HS-27A (cell line): ENCODE measurements at regions not wholly inside any gene's neighbourhood (a gene's known extent, or its start where the extent isn't known, plus 50 kb on each side); places are given as distances from the start of the nearest gene placed in this dataset.

Experiments
- DNase-seq: peaks from one replicate; pipeline ENCODE4 v3.0.0-alpha.2; 2012; ENCODE audit warnings: low read depth, missing footprints

DNA sequence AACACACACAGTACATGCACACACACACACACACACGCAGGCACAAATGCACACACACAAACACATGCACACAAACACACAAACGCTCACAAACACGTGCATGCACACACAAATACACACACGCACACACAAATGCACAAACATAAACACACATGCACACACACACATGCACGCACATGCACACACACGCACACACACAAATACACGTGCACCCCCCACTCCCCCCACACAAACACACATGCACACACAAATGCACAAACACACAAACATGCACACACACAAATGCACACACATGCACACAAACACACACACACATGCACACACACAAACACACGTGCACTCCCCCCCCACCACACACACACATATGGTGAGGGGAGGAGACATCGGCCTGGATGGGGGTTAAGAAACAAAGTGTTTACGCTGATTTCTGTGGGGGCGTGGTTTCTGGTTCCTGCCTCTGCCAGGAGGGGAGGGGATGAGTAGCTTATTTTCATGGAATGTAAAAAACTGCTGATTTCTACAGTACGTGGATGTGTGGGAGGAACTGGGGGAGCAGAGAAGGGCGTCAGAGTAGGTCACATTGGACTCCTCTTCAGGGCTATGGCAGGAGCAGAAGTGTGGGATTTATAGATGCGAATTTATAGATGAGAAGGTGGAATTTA, 607.2 kb downstream of the QKI start:
- DNase-seq: no peak

DNA sequence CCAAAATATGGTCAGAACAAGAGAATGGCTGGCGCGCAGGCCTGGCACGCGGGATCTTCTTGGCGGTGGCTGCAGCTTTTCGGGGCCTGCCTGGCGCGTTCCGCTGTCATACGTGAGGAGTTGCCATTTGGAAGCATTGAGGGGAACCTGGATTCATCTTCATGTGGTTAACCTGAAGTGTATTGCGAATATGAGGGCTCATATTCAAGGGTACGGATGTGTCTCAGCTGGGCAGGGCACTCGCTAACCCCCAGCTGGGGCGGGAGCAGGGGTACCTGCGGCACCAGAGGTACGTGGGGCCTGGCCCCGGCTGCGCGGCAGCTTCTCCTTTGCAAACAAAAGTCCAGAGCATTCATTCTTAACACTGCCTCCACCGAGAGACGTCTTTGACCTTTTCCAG, 605.6 kb downstream of the QKI start:
- DNase-seq: no peak

DNA sequence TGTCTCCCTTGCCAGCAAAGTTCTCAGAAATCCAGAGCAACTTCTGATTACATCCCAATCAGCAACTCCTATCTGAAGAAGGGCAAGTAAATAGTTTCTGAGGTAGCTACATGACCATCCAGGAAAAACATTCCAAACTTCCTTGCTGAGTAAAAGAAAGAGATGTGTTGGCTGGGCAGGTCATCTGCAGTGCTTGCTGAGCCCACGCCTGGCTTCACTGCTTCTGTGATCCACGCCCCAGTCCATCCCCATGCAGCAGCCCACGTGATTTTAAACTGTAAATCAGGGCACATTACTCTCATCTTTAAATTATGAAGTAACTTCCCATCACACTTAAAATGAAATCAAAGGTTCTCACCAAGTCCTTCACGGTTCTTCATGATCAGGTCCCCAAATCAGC, 603.6 kb downstream of the QKI start:
- no peak for DNase-seq

DNA sequence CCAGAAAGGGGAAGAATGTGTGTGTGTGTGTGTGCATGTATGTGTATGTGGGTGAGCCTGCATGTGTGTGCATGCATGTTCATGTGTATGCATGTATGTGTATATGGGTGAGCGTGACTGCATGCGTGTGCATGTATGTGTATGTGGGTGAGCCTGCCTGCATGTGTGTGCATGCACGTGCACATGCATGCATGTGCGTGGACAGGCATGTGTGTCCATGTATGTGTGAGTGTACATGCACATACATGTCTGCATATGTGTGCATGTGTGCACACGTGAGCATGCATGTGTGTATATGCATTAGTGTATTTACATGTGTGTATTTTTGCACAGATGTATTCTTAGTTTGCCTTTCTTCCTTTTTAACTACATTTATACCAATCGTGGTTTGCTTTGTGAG, 601.5 kb downstream of the QKI start:
- no peak for DNase-seq

DNA sequence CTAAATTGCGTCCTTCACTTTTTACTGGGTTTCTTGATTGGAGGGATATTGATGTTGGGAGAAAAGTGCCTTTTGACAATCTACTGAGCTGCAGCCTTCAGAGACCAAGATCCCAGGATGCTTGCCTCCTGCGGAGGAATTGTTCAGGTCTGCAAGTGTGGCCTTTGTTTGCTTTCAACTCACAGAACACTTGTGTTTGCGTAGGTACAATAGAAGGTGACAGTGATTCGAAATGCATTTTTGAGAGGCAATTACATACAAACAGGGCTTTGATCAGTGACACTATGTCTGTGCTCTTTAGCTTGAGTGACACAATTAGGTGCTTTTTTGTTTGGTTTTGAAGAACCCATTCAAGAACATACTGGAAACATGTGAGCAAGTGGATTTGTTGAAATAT, 600.6 kb downstream of the QKI start:
- no peak for DNase-seq

DNA sequence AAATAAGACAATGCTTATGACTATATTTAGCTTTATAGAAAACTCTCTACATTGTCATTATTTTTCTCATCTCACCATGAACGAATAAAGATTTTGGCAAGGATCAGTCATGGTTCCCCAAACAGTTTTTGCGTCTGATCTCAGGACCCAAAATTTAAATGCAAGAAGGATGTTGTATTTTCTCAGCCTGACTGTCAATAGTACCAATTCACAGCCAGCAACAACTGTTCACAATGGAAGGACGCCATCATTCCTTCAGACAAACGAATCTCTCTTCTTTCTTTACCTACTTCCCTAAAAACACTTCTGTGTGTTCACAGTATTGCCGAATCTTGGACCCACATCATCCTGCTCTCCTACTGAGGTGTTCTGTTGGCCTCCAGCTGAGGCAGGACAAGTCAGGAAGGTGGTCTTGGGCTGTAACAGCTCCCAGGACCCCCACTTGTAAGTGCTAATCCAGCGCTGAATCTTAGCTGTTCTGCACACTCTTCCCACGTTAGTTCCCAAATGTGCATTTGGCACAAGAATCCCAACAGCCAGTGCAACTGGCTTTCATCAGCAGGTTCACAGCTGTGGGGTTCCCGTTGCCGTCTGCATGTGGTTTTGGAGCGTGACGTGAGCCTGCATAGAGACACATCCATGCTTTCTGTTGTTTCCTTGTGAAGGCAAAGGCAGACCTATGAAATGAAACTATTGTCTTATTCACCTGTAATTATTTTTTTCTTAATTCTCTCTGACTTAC, 600.0 kb downstream of the QKI start:
- no peak for DNase-seq

DNA sequence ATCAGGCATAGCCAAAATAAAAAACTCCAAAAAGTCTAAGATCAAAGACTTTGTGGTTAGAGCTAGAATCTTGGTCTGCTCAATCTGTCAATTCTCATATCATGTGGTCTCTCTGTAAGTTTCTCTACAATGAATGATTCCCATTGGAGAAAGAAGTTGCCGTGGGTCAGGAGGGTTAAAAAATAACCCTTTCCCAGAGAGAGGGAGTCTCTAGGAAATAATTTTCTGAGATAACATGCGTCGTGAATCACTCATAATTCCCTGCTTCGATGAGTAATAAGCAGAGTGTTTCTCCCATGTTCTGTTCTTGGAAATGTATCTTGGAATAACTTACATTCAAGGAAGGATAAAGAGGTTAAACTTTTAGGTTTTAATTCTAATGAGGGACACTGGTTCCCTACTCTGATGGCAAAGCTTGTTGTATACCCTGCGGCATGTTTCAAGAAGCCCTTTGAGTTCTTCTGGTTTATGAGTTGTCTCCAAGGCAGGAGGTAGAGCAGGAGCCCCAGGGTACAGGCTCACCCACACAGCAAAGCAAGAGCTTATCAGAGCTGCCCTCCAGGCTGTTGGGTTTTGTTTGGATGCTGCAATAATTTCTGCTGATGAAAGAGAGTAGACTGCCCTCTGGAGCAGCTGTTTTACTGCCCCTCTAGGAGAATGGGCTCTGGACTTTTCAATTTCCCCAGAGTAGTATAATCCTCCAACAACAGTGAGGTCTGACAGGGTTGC, 599.1 kb downstream of the QKI start:
- DNase-seq: no peak

DNA sequence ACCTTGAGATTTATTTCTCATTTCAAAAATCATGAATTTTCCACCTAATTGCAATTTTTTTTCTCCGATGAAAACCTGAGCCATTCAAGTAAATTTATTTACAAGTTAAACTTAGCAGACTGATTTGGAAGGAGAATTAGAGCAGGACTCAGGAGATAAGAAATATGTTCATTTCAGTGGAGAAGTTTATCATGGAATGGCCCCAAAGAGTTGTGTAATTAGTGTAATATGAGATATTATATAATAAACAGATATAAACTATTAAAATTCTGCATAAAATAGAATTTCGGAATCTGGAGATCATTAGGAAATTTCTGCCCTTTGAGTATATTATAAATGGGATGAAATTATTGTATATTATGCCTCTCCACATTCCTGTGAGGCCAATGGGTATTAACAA, 596.8 kb downstream of the QKI start:
- no peak for DNase-seq

DNA sequence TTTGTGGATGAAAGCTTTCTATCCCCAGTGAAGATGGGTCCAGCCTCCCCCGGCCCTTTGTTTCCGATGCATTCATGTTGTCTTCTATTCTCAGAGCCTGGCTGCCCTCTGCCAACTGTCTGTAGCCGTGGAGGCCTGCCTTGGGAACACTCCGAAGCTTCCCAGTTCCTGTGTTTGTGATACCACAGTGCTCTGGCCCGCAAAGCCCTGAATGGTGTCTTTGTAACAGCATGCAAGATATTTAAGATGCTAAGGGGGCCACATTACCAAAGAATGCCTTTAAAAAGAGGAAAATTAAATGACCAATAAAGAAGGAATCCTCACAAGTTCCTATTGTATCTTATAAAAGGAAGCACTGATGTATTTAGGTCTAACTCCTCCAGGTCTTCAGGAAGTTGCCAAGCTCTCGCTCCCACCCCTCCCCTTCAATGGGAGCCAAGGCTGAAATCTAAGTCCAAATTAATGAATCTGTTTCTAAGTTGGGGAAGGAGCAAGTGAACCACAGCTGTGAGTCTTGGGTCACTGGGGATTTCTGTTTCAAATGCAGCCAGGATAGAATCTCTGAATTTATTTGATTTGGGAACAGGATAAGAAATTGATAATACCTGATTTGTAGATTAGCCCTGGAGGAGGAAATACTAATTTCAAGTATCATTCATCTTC, 596.1 kb downstream of the QKI start:
- no peak for DNase-seq

DNA sequence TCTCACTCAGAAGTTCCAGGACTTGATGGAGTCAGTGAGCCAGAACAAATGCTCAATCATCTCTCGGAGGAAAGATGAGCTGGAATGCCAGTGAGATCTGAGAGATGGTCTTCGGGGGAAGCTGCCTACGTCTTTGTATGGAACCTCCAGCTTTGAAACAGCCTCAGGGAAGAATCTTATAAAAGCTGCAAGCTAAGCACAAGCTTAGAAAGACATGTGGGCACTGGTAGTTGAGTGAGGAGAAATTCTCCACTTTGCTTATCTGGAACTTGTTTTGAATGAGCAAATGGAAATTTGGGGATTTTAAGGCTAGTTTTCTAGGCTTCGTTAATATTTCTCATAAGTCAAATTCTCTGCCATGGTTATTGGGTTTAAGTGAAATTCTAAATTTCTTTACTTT, 594.4 kb downstream of the QKI start:
- DNase-seq: no peak

DNA sequence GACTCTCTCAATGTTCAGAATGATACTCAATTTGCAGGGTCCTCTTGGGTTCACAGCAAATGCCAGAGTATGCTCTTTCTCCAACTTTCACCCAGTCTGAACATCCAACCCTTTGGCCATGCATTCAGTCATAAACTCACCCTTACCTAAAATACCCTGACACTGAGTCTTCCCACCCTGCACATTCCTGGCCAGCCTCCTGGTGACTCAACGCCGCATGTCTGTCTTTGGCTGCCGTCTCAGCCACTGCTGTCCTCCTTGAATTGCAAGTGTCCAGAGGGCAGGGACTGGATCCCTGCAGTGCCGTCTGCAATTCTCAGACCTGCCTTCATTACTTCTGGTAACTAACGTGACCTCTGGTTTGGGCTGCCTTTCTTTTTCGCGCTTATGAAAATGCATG, 593.4 kb downstream of the QKI start:
- no peak for DNase-seq

DNA sequence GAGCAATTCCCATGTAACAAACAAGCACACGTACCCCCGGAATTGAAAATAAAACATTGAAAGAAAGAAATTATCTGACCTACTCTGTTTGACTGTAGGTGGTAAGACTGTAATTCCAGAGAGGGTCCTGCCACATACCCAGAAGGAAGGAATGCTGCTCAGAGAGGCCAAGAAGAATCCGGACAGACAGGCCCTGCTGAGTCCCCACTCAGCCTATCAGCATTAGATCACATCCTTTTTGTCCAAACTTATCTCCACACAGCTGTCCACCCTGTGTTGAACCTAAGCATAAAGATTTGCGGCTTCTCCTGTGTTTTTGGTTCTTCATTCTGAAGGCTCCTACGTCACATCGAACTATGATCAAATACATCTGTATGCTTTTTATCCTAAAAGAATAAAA, 591.9 kb downstream of the QKI start:
- DNase-seq: no peak

DNA sequence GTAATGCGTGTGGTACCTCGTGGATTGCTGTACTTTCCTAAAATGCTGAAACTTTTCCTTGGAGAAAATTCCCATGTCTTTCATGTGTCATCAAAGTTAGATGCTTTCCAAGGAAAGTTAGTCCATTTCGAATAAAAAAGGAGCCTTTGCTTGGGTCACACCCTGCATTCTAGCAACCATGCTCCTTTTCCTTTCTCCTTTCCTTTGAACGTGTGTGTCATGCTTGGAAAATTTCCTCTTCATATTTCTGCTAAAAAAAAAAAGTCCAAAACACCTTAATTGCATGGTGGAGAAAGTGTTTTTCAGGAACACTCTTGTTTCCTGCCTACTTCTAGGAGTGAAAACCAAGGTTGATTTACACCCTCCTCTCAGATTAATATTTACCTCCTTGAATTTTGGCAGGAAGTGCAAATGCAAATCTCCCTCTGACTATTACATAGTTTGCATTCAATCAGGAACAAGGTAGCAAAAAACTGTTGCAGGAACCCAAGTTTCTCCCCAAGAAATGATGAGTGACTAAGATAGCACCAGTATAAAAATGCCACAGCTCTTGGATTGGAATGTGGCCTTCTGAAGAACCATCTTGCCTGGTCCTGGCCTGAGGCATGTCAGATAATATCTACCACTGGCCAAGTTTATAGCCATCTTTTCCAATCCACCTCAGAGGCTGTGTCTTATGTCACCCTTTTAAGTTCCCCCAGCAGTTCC, 590.6 kb downstream of the QKI start:
- no peak for DNase-seq

DNA sequence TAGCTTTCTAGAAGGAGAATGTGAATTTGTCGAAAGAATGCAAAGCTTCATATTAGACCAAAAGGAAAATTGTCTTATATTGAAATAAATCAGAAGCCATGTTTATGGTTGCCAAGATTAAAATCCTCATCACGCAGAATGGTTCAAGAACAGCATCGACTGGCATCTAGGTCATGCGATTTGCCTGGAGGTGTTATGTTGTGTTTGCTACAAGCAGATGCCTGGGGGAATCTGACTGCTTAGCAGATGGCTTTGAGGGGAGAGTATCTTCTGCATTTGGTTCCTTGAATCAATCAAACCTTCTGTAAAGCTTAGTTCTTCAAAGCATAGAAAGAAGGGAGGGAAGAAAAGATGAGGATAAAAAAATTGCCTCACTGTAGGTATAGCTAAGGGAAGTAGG, 585.8 kb downstream of the QKI start:
- no peak for DNase-seq

DNA sequence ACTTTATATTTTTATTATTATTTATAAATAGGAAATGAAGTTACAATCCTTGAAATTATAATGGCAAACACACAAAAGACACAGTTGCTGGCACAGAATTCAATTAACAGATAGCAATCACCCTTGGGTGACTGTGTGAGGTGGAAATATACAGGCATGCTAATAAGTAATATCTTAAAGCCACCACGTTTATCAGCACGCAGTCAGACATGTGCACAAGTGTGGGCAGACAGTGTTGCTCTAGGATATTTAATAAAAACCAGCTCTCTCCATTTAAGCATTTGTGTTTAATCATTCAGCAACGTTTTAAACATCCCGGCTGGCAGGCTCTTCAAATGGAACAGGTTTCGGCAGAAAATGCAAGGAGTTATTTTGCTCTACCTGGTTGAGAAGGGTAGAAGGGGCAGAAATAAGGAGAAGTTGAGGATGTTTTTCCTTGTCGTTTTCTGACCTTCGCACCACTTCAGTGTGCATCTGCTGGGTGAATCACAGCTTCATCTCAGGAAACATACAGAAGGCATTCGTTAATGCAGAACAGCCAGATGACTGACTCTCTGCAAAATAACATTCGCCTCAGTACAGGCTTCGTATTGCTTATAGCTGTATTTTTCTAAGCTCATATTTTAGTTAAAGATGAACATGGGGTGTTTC, 585.1 kb downstream of the QKI start:
- no peak for DNase-seq

DNA sequence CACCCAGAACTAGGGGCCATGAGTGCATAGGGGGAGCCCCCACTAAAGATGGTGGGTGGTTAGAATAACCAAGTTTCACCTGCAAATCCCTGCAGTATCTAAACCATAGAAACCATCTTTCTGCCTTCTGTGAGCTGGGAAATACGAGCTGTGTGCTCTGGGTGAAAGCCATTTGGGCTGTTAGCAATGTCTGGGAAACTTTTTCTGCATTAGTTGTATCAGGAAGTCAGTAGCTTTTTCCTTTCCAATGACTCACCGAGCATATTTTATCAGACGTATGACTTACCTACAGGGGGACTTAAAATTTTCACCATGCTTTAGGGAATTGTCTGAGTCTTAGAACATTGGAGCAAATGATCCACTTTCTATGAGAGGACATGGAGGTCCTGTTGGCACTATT, 584.0 kb downstream of the QKI start:
- no peak for DNase-seq

DNA sequence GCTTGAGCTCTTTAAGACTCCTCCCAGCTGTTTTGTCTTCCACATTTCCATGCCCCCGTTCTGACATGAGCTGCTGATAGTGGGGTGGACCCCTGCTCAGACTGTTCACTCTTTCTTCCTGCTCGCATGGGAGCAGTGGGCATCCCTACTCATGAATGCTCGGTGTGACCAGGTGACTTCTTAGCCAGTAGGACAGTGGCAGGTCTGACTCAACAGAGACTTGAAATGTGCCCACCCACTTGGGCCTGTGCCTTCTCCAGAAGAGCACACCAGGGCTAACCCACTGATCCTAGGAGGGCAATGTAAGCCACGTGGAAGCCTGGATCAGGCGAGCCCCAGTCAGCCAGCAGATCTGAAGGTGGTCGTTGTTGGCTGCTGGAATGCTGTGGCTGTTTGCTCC, 582.0 kb downstream of the QKI start:
- no peak for DNase-seq

DNA sequence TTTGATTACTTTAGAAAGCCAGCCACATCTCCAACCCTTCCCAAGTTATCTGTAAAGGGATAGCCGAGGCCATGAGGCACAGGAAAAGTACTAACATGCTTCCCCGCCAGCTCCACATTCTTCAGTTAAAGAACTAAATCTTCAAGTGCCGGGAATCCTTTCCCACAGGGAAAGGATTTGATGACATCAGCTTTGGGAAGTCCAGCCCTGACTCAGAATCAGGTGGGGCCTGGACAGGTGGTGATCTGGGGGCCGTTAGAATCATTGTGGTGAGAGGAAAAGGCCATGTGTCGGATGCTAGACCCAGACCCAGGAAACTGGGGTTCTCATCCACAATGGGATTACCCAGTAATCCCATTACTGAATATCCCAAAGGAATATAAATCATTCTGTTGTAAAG, 580.0 kb downstream of the QKI start:
- DNase-seq: no peak

DNA sequence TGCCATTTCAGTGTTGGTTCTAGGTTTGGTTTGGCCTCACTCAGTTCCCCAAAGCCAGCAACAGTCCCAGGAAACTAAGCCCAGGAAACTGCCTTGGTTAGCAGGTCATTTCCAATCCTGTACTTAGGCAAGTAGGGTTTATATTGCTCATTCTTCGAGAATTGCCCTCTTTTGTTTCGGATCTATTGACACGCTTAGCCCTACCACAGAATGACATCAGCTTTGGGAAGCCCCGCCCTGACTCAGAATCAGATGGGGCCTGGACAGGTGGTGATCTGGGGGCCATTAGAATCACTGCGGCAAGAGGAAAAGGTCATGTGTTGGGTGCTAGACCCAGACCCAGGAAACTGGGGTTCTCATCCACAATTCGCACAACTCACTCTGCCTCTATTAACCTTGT, 578.2 kb downstream of the QKI start:
- no peak for DNase-seq

DNA sequence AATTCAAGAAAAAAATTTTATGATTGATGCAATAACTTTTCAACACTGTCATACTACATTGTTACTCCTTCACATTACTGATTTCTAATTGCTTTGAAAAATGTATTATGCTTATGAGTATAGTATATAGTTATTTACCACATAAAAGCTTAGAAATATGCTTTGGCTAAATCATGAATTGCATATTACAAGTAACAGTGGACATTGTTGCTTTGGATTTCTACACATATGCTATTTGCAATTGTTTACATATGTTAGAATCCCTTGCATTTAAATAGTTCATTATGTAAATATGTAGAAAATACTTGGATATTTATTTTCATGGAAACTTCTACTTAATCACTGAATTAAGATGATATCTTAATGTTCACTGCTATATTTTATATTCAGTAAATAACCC, 577.5 kb downstream of the QKI start:
- DNase-seq: no peak

DNA sequence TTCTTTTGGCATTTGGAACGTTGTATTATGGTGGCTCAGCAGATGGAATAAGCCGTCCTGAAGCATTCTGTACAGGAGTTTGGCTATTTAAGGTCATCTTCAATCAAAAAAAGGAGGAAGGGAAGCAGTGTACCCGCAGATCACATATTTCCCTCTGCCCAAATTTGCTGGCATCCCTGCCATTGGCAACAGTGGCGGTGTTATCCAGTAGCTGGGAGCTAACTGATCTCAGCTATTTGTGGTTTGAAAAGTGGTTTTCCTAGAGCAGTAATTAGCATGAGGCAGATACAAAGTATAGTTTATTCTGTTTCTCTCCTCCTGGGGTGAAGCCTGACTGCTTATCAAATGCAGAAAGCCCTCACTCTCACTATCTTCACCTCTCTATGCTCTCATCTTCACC, 576.8 kb downstream of the QKI start:
- no peak for DNase-seq

DNA sequence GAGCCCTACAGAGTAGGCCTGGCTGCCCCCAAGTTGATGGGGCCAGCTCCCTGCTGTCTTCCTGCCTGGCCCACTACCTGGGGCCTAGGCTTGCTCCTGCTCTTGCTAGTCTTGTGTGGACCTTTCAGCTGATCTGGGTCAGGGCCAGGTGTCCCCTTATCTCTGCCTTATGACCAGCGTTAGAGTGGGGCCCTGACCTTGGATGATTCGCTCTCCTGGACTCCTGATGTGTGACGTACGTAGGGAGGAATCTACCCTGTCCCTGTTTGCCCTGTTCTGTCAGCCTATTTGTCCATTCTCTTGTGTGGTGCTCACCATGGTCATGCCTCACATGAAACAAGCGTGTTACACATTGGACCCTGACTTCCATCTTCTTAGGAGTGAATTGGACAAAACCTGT, 571.8 kb downstream of the QKI start:
- DNase-seq: no peak
